Transverse colon (tissue), 3 donors: ENCODE measurements at regions not wholly inside any gene's neighbourhood (a gene's known extent, or its start where the extent isn't known, plus 50 kb on each side); places are given as distances from the start of the nearest gene placed in this dataset.
"Not testable (repeated sequence)": the region's sequence is repeated elsewhere in the genome, so short reads cannot be mapped to it uniquely, and the experiment has no call there.

Experiments used
- CTCF ChIP-seq, 5 experiments: fragments of 200-600 bp in 3 of 5; fragments of 450-650 bp in 2 of 5; sonication (generic) in 3 of 5; IDR thresholded peaks; 1 replicate in 2 of 5; 2 replicates in 3 of 5; pipeline ENCODE4 v1.5.1; 2016 to 2017; ENCODE audit warnings: antibody characterized with exemption in 5 of 5, inconsistent platforms in 3 of 5, mild to moderate bottlenecking in 2 of 5, moderate library complexity in 1 of 5
- POLR2A ChIP-seq: fragments of 450-650 bp; IDR thresholded peaks from one replicate; pipeline ENCODE4 v1.6.1; 2016; ENCODE audit warnings: antibody characterized with exemption, mild to moderate bottlenecking, moderate library complexity

- not testable (repeated sequence) for TF ChIP-seq CTCF (IDR thresholded peaks at IDR 0.05); POLR2A
These were observed 733.5 kb downstream of the MECOM start for GRCh38 chr3:168929997-168930396.
